ENCODE measurements at regions not wholly inside any gene's neighbourhood (a gene's known extent, or its start where the extent isn't known, plus 50 kb on each side); places are given as distances from the start of the nearest gene placed in this dataset.

GRCh38 chr9:87086221-87086818 is 139.0 kb upstream of the GAS1 start:
- no peaks in the 10 kb centered on the region for H3K9me3 ChIP-seq (ENCODE audit: control insufficient read depth in 1 of 2, low read length in 2 of 2)
- peaks cover 0 to 7% of the 10 kb centered on the region in 2 donors for H3K4me1 ChIP-seq (ENCODE audit: control insufficient read depth in 1 of 2, insufficient read depth in 2 of 2, low read length in 2 of 2)
- no peaks in the 10 kb centered on the region for H3K27me3 ChIP-seq (ENCODE audit: low read depth, low read length)
- no peaks in the 10 kb centered on the region for H3K36me3 ChIP-seq (ENCODE audit: control insufficient read depth in 1 of 2, insufficient read depth in 2 of 2, low read length in 2 of 2)
- H3K4me3 ChIP-seq (ENCODE audit: low read depth in 1 of 2, low read length in 2 of 2), result no peak overlapping the region
- no peak overlapping the region for H3K27ac ChIP-seq (ENCODE audit: low read length)

DNA sequence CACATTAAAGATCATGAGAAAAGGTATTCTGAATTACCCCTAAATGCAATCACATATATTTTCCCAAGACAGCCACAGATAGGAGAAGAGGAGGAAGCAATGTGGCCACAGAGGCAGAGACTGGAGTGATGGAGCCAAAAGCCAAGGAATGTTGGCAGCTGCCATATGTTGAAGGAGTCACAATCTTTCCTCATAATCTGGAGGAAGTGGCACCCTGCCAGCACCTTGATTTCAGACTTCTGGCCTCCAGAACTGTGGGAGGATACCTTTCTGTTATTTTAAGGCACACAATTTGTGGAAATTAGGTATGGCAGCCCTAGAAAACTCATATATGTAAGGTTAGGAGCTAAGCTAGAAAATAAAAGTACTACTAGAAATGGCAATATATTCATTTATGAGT is 139.9 kb upstream of the GAS1 start:
- Histone ChIP-seq H3K36me3 (ENCODE audit: control insufficient read depth in 1 of 2, insufficient read depth in 2 of 2, low read length in 2 of 2) (no peaks in the 10 kb centered on the region), H3K4me3 (ENCODE audit: low read depth in 1 of 2, low read length in 2 of 2) (no peak overlapping the region), H3K27me3 (ENCODE audit: low read depth, low read length) (no peaks in the 10 kb centered on the region), H3K9me3 (ENCODE audit: control insufficient read depth in 1 of 2, low read length in 2 of 2) (no peaks in the 10 kb centered on the region), H3K27ac (ENCODE audit: low read length) (no peak overlapping the region), H3K4me1 (ENCODE audit: control insufficient read depth in 1 of 2, insufficient read depth in 2 of 2, low read length in 2 of 2) (peaks cover 0 to 7% of the 10 kb centered on the region in 2 donors)

GRCh38 chr9:87088192-87088591 is 140.9 kb upstream of the GAS1 start:
- Histone ChIP-seq H3K4me1 (ENCODE audit: control insufficient read depth in 1 of 2, insufficient read depth in 2 of 2, low read length in 2 of 2) (peaks cover 0 to 7% of the 10 kb centered on the region in 2 donors), H3K36me3 (ENCODE audit: control insufficient read depth in 1 of 2, insufficient read depth in 2 of 2, low read length in 2 of 2) (no peaks in the 10 kb centered on the region), H3K4me3 (ENCODE audit: low read depth in 1 of 2, low read length in 2 of 2) (no peak overlapping the region), H3K27me3 (ENCODE audit: low read depth, low read length) (no peaks in the 10 kb centered on the region), H3K27ac (ENCODE audit: low read length) (no peak overlapping the region), H3K9me3 (ENCODE audit: control insufficient read depth in 1 of 2, low read length in 2 of 2) (no peaks in the 10 kb centered on the region)

- Histone ChIP-seq H3K27me3 (ENCODE audit: low read depth, low read length) (no peaks in the 10 kb centered on the region), H3K4me1 (ENCODE audit: control insufficient read depth in 1 of 2, insufficient read depth in 2 of 2, low read length in 2 of 2) (peaks cover 0 to 7% of the 10 kb centered on the region in 2 donors), H3K27ac (ENCODE audit: low read length) (no peak overlapping the region), H3K36me3 (ENCODE audit: control insufficient read depth in 1 of 2, insufficient read depth in 2 of 2, low read length in 2 of 2) (no peaks in the 10 kb centered on the region), H3K9me3 (ENCODE audit: control insufficient read depth in 1 of 2, low read length in 2 of 2) (peaks cover 0 to 2% of the 10 kb centered on the region in 2 donors), H3K4me3 (ENCODE audit: low read depth in 1 of 2, low read length in 2 of 2) (no peak overlapping the region)
Observed at GRCh38 chr9:87088621-87089365, 141.5 kb upstream of the GAS1 start.

DNA sequence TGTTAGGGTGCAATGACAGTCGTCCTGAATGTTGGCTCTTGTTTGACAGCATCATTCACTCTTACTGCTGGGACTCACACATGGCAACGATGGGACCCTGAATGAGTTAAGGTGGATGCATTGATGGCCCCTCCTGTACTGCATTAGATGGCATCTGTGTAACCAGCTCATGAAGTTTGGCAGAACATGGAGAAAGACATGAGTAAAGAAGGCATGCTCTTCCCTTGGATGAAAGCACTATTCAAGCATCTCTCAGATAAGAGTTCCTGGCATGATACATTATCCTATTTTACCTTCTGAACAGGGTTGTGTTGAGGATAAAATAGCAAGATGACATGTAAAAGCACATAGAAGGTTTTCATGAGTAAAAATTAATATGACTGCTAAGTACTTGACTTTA is 142.2 kb upstream of the GAS1 start:
- Histone ChIP-seq H3K9me3 (ENCODE audit: control insufficient read depth in 1 of 2, low read length in 2 of 2) (peaks cover 0 to 2% of the 10 kb centered on the region in 2 donors), H3K4me3 (ENCODE audit: low read depth in 1 of 2, low read length in 2 of 2) (no peak overlapping the region), H3K27ac (ENCODE audit: low read length) (no peak overlapping the region), H3K4me1 (ENCODE audit: control insufficient read depth in 1 of 2, insufficient read depth in 2 of 2, low read length in 2 of 2) (peaks cover 0 to 7% of the 10 kb centered on the region in 2 donors), H3K36me3 (ENCODE audit: control insufficient read depth in 1 of 2, insufficient read depth in 2 of 2, low read length in 2 of 2) (no peaks in the 10 kb centered on the region), H3K27me3 (ENCODE audit: low read depth, low read length) (no peaks in the 10 kb centered on the region)

DNA sequence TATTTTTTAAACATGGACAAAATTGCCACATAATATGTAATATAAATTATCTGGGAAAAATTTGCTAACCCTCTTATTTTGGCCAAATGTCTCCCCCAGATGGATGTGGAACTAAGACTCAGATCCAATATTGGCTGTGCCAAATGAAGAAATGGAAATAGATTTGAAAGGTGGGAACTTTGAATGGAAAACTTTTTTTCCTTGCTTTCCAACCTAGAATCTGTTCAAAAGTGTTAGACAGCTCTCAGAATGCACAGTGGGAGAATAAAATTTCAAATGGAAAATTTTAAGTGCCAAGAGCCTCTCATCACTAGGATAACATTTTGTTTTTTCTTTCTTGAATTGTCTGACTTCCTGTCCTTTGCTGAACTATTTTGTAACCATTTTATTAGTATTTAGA is 142.6 kb upstream of the GAS1 start:
- Histone ChIP-seq H3K27me3 (ENCODE audit: low read depth, low read length) (no peaks in the 10 kb centered on the region), H3K4me1 (ENCODE audit: control insufficient read depth in 1 of 2, insufficient read depth in 2 of 2, low read length in 2 of 2) (peaks cover 0 to 7% of the 10 kb centered on the region in 2 donors), H3K4me3 (ENCODE audit: low read depth in 1 of 2, low read length in 2 of 2) (no peak overlapping the region), H3K9me3 (ENCODE audit: control insufficient read depth in 1 of 2, low read length in 2 of 2) (peaks cover 0 to 2% of the 10 kb centered on the region in 2 donors), H3K36me3 (ENCODE audit: control insufficient read depth in 1 of 2, insufficient read depth in 2 of 2, low read length in 2 of 2) (no peaks in the 10 kb centered on the region), H3K27ac (ENCODE audit: low read length) (no peak overlapping the region)

DNA sequence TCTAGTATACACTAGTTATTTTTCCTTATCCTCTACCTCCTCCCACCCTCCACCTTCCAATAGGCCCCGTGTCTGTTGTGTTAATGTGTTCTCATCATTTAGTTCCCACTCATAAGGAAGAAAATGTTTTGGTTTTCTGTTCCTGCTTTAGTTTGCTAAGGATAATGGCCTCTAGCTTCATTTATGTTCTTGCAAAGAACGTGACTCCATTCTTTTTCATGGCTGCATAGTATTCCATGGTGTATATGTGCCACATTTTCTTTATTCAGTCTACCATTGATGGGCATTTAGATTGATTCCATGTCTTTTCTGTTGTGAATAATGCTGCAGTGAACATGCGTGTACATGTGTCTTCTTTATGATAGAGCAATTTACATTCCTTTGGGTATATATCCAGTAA is 146.5 kb upstream of the GAS1 start:
- peaks cover 0 to under 1% of the 10 kb centered on the region in 2 donors for H3K4me1 ChIP-seq (ENCODE audit: control insufficient read depth in 1 of 2, insufficient read depth in 2 of 2, low read length in 2 of 2)
- no peak overlapping the region for H3K27ac ChIP-seq (ENCODE audit: low read length)
- no peaks in the 10 kb centered on the region for H3K27me3 ChIP-seq (ENCODE audit: low read depth, low read length)
- no peaks in the 10 kb centered on the region for H3K36me3 ChIP-seq (ENCODE audit: control insufficient read depth in 1 of 2, insufficient read depth in 2 of 2, low read length in 2 of 2)
- peaks cover 0 to 2% of the 10 kb centered on the region in 2 donors for H3K9me3 ChIP-seq (ENCODE audit: control insufficient read depth in 1 of 2, low read length in 2 of 2)
- H3K4me3 ChIP-seq (ENCODE audit: low read depth in 1 of 2, low read length in 2 of 2), result no peak overlapping the region

GRCh38 chr9:87095951-87096350 is 148.6 kb upstream of the GAS1 start:
- H3K4me3 ChIP-seq (ENCODE audit: low read depth in 1 of 2, low read length in 2 of 2), result no peak overlapping the region
- H3K4me1 ChIP-seq (ENCODE audit: control insufficient read depth in 1 of 2, insufficient read depth in 2 of 2, low read length in 2 of 2), result no peaks in the 10 kb centered on the region
- H3K9me3 ChIP-seq (ENCODE audit: control insufficient read depth in 1 of 2, low read length in 2 of 2), result peaks cover 0 to 2% of the 10 kb centered on the region in 2 donors
- H3K27me3 ChIP-seq (ENCODE audit: low read depth, low read length), result no peaks in the 10 kb centered on the region
- H3K27ac ChIP-seq (ENCODE audit: low read length), result no peak overlapping the region
- H3K36me3 ChIP-seq (ENCODE audit: control insufficient read depth in 1 of 2, insufficient read depth in 2 of 2, low read length in 2 of 2), result no peaks in the 10 kb centered on the region

DNA sequence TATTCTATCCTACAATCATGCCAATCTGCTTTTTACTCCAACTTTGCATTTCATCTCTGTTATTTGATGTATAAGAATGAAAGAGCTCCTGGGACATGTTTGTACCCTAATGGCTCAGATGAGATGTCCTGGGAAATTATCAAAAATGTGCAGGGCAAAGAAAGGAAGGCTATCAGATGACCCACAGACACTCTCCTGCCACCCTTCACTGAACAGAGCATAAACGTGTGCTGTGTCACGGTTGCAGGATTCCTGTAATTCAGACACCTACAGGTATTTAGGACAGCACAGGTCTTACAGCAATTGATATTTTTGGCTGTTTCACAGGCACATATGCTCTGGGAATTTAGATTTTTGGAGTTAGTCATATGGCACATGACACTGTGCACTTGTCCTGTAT is 149.2 kb upstream of the GAS1 start:
- Histone ChIP-seq H3K27ac (ENCODE audit: low read length) (no peak overlapping the region), H3K27me3 (ENCODE audit: low read depth, low read length) (no peaks in the 10 kb centered on the region), H3K9me3 (ENCODE audit: control insufficient read depth in 1 of 2, low read length in 2 of 2) (peaks cover 0 to 2% of the 10 kb centered on the region in 2 donors), H3K4me3 (ENCODE audit: low read depth in 1 of 2, low read length in 2 of 2) (no peak overlapping the region), H3K4me1 (ENCODE audit: control insufficient read depth in 1 of 2, insufficient read depth in 2 of 2, low read length in 2 of 2) (no peaks in the 10 kb centered on the region), H3K36me3 (ENCODE audit: control insufficient read depth in 1 of 2, insufficient read depth in 2 of 2, low read length in 2 of 2) (no peaks in the 10 kb centered on the region)

DNA sequence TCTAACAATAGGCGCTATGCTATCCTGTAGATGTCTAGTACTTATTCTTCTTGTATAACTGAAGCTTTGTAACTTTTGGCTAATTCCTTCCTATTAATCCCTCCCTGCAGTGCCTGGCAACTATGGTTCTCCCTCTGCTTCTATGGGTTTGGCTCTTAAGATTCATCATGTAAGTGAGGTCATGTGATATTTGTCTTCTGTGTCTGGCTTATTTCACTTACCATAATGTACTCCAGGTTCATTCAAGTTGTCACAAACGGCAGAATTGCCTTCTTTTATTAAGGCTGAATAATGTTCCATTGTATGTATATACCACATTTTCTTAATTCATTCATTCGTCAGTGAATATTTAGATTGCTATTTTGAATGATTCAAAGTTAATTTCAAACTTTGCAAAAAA is 149.9 kb upstream of the GAS1 start:
- H3K27me3 ChIP-seq (ENCODE audit: low read depth, low read length), result no peaks in the 10 kb centered on the region
- no peak overlapping the region for H3K4me3 ChIP-seq (ENCODE audit: low read depth in 1 of 2, low read length in 2 of 2)
- no peaks in the 10 kb centered on the region for H3K4me1 ChIP-seq (ENCODE audit: control insufficient read depth in 1 of 2, insufficient read depth in 2 of 2, low read length in 2 of 2)
- no peak overlapping the region for H3K27ac ChIP-seq (ENCODE audit: low read length)
- peaks cover 0 to 2% of the 10 kb centered on the region in 2 donors for H3K9me3 ChIP-seq (ENCODE audit: control insufficient read depth in 1 of 2, low read length in 2 of 2)
- H3K36me3 ChIP-seq (ENCODE audit: control insufficient read depth in 1 of 2, insufficient read depth in 2 of 2, low read length in 2 of 2), result no peaks in the 10 kb centered on the region

- no peaks in the 10 kb centered on the region for H3K27me3 ChIP-seq (ENCODE audit: low read depth, low read length)
- no peaks in the 10 kb centered on the region for H3K36me3 ChIP-seq (ENCODE audit: control insufficient read depth in 1 of 2, insufficient read depth in 2 of 2, low read length in 2 of 2)
- no peak overlapping the region for H3K4me3 ChIP-seq (ENCODE audit: low read depth in 1 of 2, low read length in 2 of 2)
- H3K4me1 ChIP-seq (ENCODE audit: control insufficient read depth in 1 of 2, insufficient read depth in 2 of 2, low read length in 2 of 2), result no peaks in the 10 kb centered on the region
- H3K9me3 ChIP-seq (ENCODE audit: control insufficient read depth in 1 of 2, low read length in 2 of 2), result no peaks in the 10 kb centered on the region
- no peak overlapping the region for H3K27ac ChIP-seq (ENCODE audit: low read length)
Observed at GRCh38 chr9:87099407-87099806, 152.1 kb upstream of the GAS1 start.

DNA sequence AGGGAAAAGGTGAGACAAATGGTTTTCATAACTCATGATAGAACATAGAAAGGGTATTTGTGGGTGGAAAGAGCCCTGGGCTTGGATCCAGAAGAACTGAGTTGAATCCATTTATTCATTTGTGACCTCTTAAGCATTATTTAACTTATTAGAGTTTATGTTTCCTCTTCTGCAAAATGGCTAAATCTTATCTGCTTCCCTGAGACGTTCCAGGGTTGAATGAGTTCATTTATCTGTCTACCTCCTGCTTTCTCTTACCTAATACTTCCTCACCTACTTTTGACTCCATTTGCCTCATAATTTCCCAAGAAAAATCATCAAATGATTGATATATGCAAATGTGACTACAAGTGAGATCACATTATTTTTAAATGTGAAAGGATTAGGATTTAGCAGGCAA is 152.7 kb upstream of the GAS1 start:
- Histone ChIP-seq H3K27ac (ENCODE audit: low read length) (no peak overlapping the region), H3K4me3 (ENCODE audit: low read depth in 1 of 2, low read length in 2 of 2) (no peak overlapping the region), H3K36me3 (ENCODE audit: control insufficient read depth in 1 of 2, insufficient read depth in 2 of 2, low read length in 2 of 2) (no peaks in the 10 kb centered on the region), H3K4me1 (ENCODE audit: control insufficient read depth in 1 of 2, insufficient read depth in 2 of 2, low read length in 2 of 2) (no peaks in the 10 kb centered on the region), H3K9me3 (ENCODE audit: control insufficient read depth in 1 of 2, low read length in 2 of 2) (no peaks in the 10 kb centered on the region), H3K27me3 (ENCODE audit: low read depth, low read length) (no peaks in the 10 kb centered on the region)

All from muscle layer of duodenum (tissue), 2 donors.